DND-41 (cell line): ENCODE measurements at regions not wholly inside any gene's neighbourhood (a gene's known extent, or its start where the extent isn't known, plus 50 kb on each side); places are given as distances from the start of the nearest gene placed in this dataset.

Experiments used
- ATAC-seq: fragments of 200-7000 bp; cut with Tn5 transposase; 3 replicates; pipeline ENCODE4 v1.9.1; 2021; ENCODE audit warnings: low read depth; ENCODE audit not compliant: insufficient read depth
- DNase-seq: peaks from one replicate; pipeline ENCODE4 v3.0.0-alpha.2; 2020
- H2AFZ ChIP-seq: 2 replicates; pipeline ENCODE4 v1.6.0; 2012; ENCODE audit warnings: low read depth, low read length
- H3K27ac ChIP-seq: 2 replicates; pipeline ENCODE4 v1.5.1; 2012; ENCODE audit warnings: low read length, inconsistent platforms
- H3K27me3 ChIP-seq: fragments of 200-600 bp; sonication (generic); 2 replicates; pipeline ENCODE4 v1.6.0; 2012; ENCODE audit warnings: low read length, mild to moderate bottlenecking, inconsistent platforms; ENCODE audit not compliant: insufficient read depth, poor library complexity
- H3K36me3 ChIP-seq: 2 replicates; pipeline ENCODE4 v1.5.1; 2012; ENCODE audit warnings: low read length, inconsistent platforms; ENCODE audit not compliant: insufficient read depth
- H3K4me1 ChIP-seq: 2 replicates; pipeline ENCODE4 v1.5.1; 2012; ENCODE audit warnings: mild to moderate bottlenecking, low read length; ENCODE audit not compliant: insufficient read depth
- H3K4me2 ChIP-seq: 2 replicates; pipeline ENCODE4 v1.6.0; 2012; ENCODE audit warnings: mild to moderate bottlenecking, moderate library complexity, low read length, inconsistent platforms; ENCODE audit not compliant: insufficient read depth
- H3K4me3 ChIP-seq, 2 experiments: fragments of 200-600 bp in 1 of 2; shearing (Covaris generic) in 1 of 2; 2 replicates each; pipeline ENCODE4 v1.5.1; 2012 to 2016; ENCODE audit warnings: inconsistent platforms in 2 of 2, low read length in 2 of 2, mild to moderate bottlenecking in 2 of 2, low read depth in 1 of 2, moderate library complexity in 1 of 2
- H3K79me2 ChIP-seq: 2 replicates; pipeline ENCODE4 v1.6.0; 2012; ENCODE audit warnings: low read length, inconsistent platforms; ENCODE audit not compliant: insufficient read depth
- H3K9ac ChIP-seq: 2 replicates; pipeline ENCODE4 v1.6.0; 2012; ENCODE audit warnings: low read depth, mild to moderate bottlenecking, inconsistent platforms, low read length, moderate library complexity
- H3K9me3 ChIP-seq: 2 replicates; pipeline ENCODE4 v1.5.1; 2012; ENCODE audit warnings: low read length, moderate library complexity, mild to moderate bottlenecking, inconsistent platforms; ENCODE audit not compliant: insufficient read depth, severe bottlenecking
- H4K20me1 ChIP-seq: 2 replicates; pipeline ENCODE4 v1.6.0; 2012; ENCODE audit warnings: low read length; ENCODE audit not compliant: insufficient read depth
- CTCF ChIP-seq: IDR thresholded peaks from 2 replicates; pipeline ENCODE4 v1.5.1; 2012; ENCODE audit warnings: borderline replicate concordance, low read length, moderate library complexity, mild to moderate bottlenecking; ENCODE audit not compliant: poor library complexity, severe bottlenecking; ENCODE audit errors: extremely low read depth
- EZH2 ChIP-seq: IDR thresholded peaks from 3 replicates; pipeline ENCODE4 v1.6.1; 2012; ENCODE audit warnings: borderline replicate concordance, low read depth, mild to moderate bottlenecking, moderate library complexity, low read length, inconsistent platforms; ENCODE audit not compliant: severe bottlenecking

- H3K79me2 ChIP-seq, result no peaks in the 10 kb centered on the region
- TF ChIP-seq CTCF (no peak), EZH2 (no peak)
- H3K27ac ChIP-seq, result no peak overlapping the region
- no peak overlapping the region for H3K4me3 ChIP-seq
- H3K9me3 ChIP-seq, result peaks cover 9% of the 10 kb centered on the region
- no peaks in the 10 kb centered on the region for H3K36me3 ChIP-seq
- H3K4me2 ChIP-seq, result no peak overlapping the region
- no peak overlapping the region for H3K9ac ChIP-seq
- no peaks in the 10 kb centered on the region for H4K20me1 ChIP-seq
- no peak overlapping the region for H2AFZ ChIP-seq
- DNase-seq, result no peak
- no peak for ATAC-seq
- peaks cover 5% of the 10 kb centered on the region; the same call in 1 of the 2 replicates for H3K4me1 ChIP-seq
- H3K27me3 ChIP-seq, result no peaks in the 10 kb centered on the region
Measured at GRCh38 chr4:96264941-96265463, 425.1 kb downstream of the PDHA2 start.

DNA sequence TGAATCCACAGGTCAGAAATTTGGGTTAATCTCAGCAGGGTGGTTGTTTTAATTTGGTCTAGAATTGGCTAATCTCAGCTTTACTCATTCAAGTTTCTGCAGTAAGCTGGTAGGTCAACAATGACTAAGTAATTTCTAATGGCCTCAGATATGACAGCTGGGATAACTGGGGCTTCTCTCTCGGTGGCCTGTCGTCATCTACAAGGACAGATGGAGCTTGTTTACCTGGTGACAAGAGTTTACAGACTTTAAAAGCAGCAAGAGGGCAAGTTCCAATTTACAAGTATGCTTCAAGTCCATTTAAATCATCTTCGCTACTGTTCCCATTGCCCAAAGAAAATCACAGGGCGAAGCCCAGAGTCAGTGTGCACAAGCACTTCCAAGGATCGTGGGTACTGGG lies 453.9 kb downstream of the PDHA2 start:
- Histone ChIP-seq H3K4me1 (no peaks in the 10 kb centered on the region), H3K27ac (no peak overlapping the region), H3K79me2 (no peaks in the 10 kb centered on the region), H3K36me3 (no peaks in the 10 kb centered on the region), H2AFZ (no peak overlapping the region), H4K20me1 (no peaks in the 10 kb centered on the region), H3K27me3 (no peaks in the 10 kb centered on the region), H3K4me3 (no peak overlapping the region), H3K9me3 (no peaks in the 10 kb centered on the region), H3K9ac (no peak overlapping the region), H3K4me2 (no peak overlapping the region)
- ATAC-seq (no peak), DNase-seq (no peak)
- no peak for TF ChIP-seq EZH2
- TF ChIP-seq CTCF, result no peak

DNA sequence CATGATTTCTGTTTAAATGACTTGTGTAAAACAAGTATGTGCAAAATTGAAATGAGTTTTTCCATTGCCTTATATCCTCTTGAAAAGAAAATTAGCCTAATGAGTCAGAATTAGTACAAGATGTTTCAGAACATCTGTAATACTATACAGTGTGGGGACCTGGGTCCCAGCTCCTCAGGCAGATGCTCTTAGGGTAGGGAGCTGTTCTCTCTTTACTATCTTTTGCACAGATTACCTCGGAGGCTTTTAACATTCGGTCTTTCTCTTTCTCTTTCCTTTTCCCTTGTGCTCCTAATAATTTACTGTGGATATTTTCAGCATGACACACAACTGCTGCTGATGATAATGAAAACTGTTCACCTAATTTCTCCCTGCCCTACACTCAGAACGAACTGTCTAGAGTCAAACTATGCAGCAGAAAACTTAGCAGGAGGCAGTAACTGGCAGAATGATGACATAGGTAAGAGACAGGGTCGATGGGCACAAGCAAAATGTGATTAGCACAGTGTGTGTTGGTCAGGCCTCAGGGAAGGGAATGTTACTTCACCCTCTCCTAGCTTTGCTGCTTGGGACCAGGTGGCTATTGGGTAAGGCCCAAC lies 455.3 kb downstream of the PDHA2 start:
- no peaks in the 10 kb centered on the region for H4K20me1 ChIP-seq
- TF ChIP-seq EZH2 (no peak), CTCF (no peak)
- ATAC-seq, result no peak
- H3K9me3 ChIP-seq, result no peaks in the 10 kb centered on the region
- no peaks in the 10 kb centered on the region for H3K27me3 ChIP-seq
- H3K4me3 ChIP-seq, result no peak overlapping the region
- H3K4me2 ChIP-seq, result no peak overlapping the region
- H3K4me1 ChIP-seq, result no peaks in the 10 kb centered on the region
- no peak overlapping the region for H3K9ac ChIP-seq
- no peak for DNase-seq
- no peak overlapping the region for H3K27ac ChIP-seq
- no peak overlapping the region; the same call in 1 of the 2 replicates for H2AFZ ChIP-seq
- no peaks in the 10 kb centered on the region for H3K36me3 ChIP-seq
- no peaks in the 10 kb centered on the region for H3K79me2 ChIP-seq

DNA sequence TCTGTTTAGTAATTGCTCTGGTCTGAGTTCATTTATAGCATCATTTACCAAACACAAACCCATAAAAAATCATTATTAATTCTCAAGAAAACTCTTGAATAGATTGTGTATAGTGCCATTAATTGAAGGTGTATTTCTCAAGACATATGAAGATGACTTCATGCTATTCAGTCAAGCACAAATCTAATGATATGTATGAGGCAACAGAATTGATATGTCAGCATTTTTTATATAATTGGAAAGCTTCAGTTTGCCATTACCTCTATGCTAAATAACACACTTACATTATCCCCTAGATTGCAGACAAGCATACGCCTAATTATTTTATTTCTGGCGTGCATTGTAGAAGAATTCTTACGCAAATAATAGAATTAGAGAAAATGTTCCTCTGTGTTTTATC lies 461.8 kb downstream of the PDHA2 start:
- Histone ChIP-seq H3K27me3 (no peaks in the 10 kb centered on the region), H3K4me2 (no peak overlapping the region), H3K36me3 (no peaks in the 10 kb centered on the region), H3K27ac (no peak overlapping the region), H3K4me1 (no peaks in the 10 kb centered on the region), H3K4me3 (no peak overlapping the region), H3K9ac (no peak overlapping the region), H3K9me3 (no peaks in the 10 kb centered on the region), H2AFZ (no peak overlapping the region), H4K20me1 (no peaks in the 10 kb centered on the region), H3K79me2 (no peaks in the 10 kb centered on the region)
- ATAC-seq (no peak), DNase-seq (no peak)
- TF ChIP-seq EZH2 (no peak), CTCF (no peak)
